Ishikawa (cell line): ENCODE measurements at regions not wholly inside any gene's neighbourhood (a gene's known extent, or its start where the extent isn't known, plus 50 kb on each side); places are given as distances from the start of the nearest gene placed in this dataset.

Source experiments
- CEBPB ChIP-seq: IDR thresholded peaks from 2 replicates; pipeline ENCODE4 v1.6.1; 2012
- CREB1 ChIP-seq: IDR thresholded peaks from 2 replicates; pipeline ENCODE4 v1.6.1; 2012; ENCODE audit warnings: low read depth
- EGR1 ChIP-seq: IDR thresholded peaks from 2 replicates; pipeline ENCODE4 v1.6.1; 2012
- EP300 ChIP-seq: IDR thresholded peaks from 2 replicates; pipeline ENCODE4 v1.6.1; 2012; ENCODE audit warnings: borderline replicate concordance
- FOXM1 ChIP-seq: IDR thresholded peaks from 2 replicates; pipeline ENCODE4 v1.6.1; 2012; ENCODE audit warnings: low read depth, borderline replicate concordance
- NFIC ChIP-seq: IDR thresholded peaks from 2 replicates; pipeline ENCODE4 v1.6.1; 2012
- RAD21 ChIP-seq: IDR thresholded peaks from 2 replicates; pipeline ENCODE4 v1.6.1; 2012; ENCODE audit warnings: low read depth
- TAF1 ChIP-seq: IDR thresholded peaks from 2 replicates; pipeline ENCODE4 v1.6.1; 2012; ENCODE audit warnings: low read depth, mild to moderate bottlenecking
- TCF12 ChIP-seq: IDR thresholded peaks from 2 replicates; pipeline ENCODE4 v1.6.1; 2012; ENCODE audit warnings: low read depth
- TEAD4 ChIP-seq: IDR thresholded peaks from 2 replicates; pipeline ENCODE4 v1.6.1; 2012
- YY1 ChIP-seq: IDR thresholded peaks from 2 replicates; pipeline ENCODE4 v1.6.1; 2012; ENCODE audit warnings: low read depth
- ZBTB7A ChIP-seq: IDR thresholded peaks from 2 replicates; pipeline ENCODE4 v1.6.1; 2012; ENCODE audit warnings: low read depth
- TF ChIP-seq, protein P1 (sequence below): IDR thresholded peaks from 2 replicates; pipeline ENCODE4 v1.6.1; 2012; ENCODE audit warnings: low read depth, mild to moderate bottlenecking
- TF ChIP-seq, protein P2 (sequence below): IDR thresholded peaks from 2 replicates; pipeline ENCODE4 v1.6.1; 2012
- TF ChIP-seq, protein P3 (sequence below): IDR thresholded peaks from 2 replicates; pipeline ENCODE4 v1.6.1; 2012

DNA sequence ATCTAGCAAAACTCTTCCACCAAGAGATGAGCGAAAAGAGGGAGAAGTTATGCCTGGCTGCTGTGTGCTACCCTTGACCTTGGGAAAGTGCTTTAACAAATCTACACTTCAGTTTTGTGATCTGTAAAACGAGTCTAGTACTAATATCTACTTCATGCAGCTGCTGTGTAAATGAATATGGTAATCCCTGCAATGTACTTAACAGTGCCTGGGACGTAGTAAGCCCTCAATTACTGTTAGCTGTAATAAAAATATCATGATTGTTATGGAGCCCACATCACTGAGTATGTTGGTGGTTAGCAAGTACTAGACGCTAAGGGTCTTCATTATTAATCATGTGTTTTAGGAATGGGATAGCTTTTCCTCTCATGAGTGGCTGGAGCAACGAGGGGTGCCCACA, 80.5 kb downstream of the LYZL1 start:
- TF ChIP-seq CEBPB (no peak), TCF12 (no peak), CREB1 (no peak), TEAD4 (no peak), EGR1 (no peak), YY1 (no peak), EP300 (no peak)
- TF ChIP-seq, protein P1, sequence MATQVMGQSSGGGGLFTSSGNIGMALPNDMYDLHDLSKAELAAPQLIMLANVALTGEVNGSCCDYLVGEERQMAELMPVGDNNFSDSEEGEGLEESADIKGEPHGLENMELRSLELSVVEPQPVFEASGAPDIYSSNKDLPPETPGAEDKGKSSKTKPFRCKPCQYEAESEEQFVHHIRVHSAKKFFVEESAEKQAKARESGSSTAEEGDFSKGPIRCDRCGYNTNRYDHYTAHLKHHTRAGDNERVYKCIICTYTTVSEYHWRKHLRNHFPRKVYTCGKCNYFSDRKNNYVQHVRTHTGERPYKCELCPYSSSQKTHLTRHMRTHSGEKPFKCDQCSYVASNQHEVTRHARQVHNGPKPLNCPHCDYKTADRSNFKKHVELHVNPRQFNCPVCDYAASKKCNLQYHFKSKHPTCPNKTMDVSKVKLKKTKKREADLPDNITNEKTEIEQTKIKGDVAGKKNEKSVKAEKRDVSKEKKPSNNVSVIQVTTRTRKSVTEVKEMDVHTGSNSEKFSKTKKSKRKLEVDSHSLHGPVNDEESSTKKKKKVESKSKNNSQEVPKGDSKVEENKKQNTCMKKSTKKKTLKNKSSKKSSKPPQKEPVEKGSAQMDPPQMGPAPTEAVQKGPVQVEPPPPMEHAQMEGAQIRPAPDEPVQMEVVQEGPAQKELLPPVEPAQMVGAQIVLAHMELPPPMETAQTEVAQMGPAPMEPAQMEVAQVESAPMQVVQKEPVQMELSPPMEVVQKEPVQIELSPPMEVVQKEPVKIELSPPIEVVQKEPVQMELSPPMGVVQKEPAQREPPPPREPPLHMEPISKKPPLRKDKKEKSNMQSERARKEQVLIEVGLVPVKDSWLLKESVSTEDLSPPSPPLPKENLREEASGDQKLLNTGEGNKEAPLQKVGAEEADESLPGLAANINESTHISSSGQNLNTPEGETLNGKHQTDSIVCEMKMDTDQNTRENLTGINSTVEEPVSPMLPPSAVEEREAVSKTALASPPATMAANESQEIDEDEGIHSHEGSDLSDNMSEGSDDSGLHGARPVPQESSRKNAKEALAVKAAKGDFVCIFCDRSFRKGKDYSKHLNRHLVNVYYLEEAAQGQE = no peak
- TF ChIP-seq, protein P2, sequence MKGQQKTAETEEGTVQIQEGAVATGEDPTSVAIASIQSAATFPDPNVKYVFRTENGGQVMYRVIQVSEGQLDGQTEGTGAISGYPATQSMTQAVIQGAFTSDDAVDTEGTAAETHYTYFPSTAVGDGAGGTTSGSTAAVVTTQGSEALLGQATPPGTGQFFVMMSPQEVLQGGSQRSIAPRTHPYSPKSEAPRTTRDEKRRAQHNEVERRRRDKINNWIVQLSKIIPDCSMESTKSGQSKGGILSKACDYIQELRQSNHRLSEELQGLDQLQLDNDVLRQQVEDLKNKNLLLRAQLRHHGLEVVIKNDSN = no peak

DNA sequence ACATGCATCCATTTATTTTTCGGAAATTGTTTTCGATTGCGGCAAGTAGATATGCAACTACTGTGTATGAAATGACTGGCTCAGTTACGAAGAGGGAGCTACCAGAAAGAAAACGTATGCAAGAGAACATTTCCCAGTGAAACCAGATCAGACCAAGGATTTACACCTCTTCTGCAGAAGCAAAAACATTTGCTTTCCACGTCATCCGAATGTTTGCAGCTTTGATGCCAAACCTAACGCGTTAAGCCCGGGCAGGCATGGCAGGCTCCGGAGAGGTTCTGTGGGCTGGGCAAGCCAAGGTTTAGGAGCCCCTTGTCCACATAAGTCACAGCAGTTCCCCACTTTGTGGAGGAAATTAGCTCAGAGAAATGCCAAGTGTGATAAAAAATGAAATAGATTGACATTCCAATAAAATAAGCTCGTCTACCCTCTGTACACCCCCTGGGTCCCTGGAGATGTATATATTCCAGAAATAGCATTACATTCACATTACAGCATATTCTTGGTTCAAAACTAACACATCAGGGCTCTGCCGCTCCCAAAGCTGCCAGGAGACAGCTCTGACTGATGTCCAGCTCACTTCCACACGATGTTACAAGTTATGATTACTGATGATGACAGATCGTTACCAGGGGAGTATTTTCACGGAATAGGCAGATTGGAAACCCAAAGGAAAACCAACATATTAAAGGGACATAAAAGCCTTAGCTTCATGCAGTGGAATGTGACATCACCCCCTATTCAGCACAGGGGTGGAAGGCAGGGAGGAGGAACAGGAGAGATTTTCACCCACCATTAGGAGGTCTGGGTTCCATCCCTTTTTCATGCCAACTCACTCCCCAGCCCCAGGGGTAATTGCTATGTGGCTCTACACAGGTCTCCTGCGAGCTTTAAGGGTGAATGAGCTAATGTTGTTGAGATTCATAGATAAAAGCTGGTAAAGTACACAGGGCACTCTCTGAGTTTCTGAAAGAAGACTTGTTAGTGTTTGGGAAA, 81.5 kb downstream of the LYZL1 start:
- TF ChIP-seq CEBPB = no peak
- TF ChIP-seq RAD21 = no peak

DNA sequence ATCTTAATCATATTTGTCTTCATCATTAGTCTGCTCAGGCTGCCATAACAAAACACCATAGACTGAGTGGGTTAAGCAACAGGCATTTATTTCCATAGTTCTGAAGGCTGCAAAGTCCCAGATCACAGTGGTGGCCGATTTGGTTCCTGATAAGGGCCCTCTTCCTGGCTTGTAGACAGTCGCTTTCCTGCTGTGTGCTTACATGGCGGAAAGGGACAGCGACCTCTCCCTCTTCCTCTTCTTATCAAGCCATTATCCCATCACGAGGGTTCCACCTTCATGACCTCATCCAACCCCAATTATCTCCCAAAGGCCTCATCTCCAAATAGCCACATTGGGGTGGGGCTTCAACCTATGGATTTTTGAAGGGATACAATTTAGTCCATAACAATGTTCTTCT, 84.0 kb downstream of the LYZL1 start:
- TF ChIP-seq, protein P3, sequence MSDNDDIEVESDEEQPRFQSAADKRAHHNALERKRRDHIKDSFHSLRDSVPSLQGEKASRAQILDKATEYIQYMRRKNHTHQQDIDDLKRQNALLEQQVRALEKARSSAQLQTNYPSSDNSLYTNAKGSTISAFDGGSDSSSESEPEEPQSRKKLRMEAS = no peak
- TF ChIP-seq EGR1 (no peak), FOXM1 (no peak), TEAD4 (no peak), TAF1 (no peak), CREB1 (no peak), ZBTB7A (no peak), EP300 (no peak), CEBPB (no peak), YY1 (no peak), TCF12 (no peak), RAD21 (no peak), NFIC (no peak)
- TF ChIP-seq, protein P2 = no peak
- TF ChIP-seq, protein P1 = no peak

DNA sequence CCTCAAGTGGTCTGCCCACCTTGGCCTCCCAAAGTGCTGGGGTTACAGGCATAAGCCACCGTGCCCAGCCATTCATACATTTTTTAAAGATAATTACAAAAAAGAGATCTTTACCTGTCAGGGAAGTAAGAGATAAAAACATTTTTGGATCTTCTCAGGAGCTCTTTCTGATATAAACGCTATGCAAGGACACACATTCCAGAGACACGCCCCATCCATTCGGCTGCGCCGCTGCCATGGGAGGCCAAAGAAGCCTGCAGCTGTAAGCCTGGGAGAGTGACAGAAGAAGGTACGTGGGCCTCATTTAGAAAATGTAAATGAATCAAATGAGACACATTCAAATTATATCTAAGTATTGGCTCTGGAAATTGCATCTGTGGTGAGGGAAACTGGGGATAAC, 85.3 kb downstream of the LYZL1 start:
- no peak for TF ChIP-seq NFIC
- TF ChIP-seq ZBTB7A = no peak
- TF ChIP-seq EGR1 = no peak
- no peak for TF ChIP-seq TCF12
- TF ChIP-seq CREB1 = no peak
- no peak for TF ChIP-seq YY1

DNA sequence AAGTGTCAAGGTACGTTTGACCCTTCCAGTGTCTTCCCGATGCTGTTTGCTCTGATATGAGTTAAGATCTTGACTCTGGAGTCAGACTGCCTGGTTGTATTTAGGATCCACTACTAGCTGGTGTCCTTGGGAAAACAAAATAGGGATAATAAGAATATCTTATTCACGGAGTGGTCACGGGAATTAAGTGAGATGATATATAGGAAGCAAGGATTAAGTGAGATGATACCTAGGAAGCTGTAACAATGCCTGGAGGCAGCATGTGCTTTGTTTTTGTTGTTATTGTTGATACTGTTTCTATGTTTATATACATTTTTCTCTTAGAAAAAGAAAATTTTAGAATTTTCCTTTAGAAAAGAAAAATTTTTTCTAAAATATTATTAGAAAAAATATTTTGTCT, 87.0 kb downstream of the LYZL1 start:
- TF ChIP-seq YY1 (no peak), NFIC (no peak), TAF1 (no peak), TCF12 (no peak), ZBTB7A (no peak), FOXM1 (no peak), CEBPB (no peak), CREB1 (no peak), EP300 (no peak), TEAD4 (no peak), EGR1 (no peak), RAD21 (no peak)
- TF ChIP-seq, protein P3 = no peak

DNA sequence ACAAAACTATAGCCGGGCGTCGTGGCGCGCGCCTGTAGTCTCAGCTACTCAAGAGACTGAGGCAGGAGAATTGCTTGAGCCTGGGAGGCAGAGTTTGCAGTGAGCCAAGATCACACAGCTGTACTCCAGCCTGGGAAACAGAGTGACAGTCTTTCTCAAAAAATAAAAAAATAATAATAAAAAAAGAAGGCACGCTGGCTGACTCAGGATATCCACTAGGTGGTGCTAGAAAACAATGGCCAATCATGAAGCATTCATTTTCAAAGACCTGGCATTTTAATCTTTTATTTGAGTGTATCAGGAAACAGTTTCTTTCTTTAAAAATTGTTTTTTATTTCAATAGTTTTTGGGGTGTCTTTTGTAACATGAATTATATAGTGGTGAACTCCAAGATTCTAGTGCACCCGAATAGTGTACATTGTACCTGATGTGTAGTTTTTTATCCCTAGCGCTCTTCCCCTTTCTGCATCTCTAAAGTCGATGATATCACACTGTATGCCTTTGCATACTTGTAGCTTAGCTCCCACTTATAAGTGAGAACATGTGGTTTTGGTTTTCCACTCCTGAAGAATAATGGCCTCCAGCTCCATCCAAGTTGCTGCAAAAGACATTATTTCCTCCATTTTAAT, 88.6 kb downstream of the LYZL1 start:
- TF ChIP-seq TCF12 (no peak), YY1 (no peak), RAD21 (peak; percentile 61)
